Activated CD8-positive, alpha-beta T cell treated with anti-CD3 and anti-CD28 coated beads, Interleukin-2, amount 10 ng/mL, durations not matched to agents 7 days and 5 days (primary cell): ENCODE measurements at regions not wholly inside any gene's neighbourhood (a gene's known extent, or its start where the extent isn't known, plus 50 kb on each side); places are given as distances from the start of the nearest gene placed in this dataset.

Experiments used
- ATAC-seq: fragments of 150-1000 bp; cut with Tn5 transposase; one replicate; pipeline ENCODE4 v1.10.0; 2021; ENCODE audit warnings: moderate library complexity
- CTCF ChIA-PET: fragments of 350-600 bp; sonication (Branson Sonifier 250); formaldehyde crosslinking; loops from one replicate; lab custom pipeline; 2021; ENCODE audit warnings: antibody characterized with exemption; lab: Charles Lee
- POLR2A ChIA-PET: fragments of 350-600 bp; sonication (Branson Sonifier 250); formaldehyde crosslinking; loops from one replicate; lab custom pipeline; 2021; ENCODE audit warnings: antibody characterized with exemption; lab: Charles Lee
- DNase-seq: peaks from one replicate; pipeline ENCODE4 v3.0.0-alpha.2; 2020
- H3K27ac Mint-ChIP-seq: one replicate; pipeline ENCODE4 v1.8.0; 2021; ENCODE audit warnings: mild to moderate bottlenecking, mixed read lengths
- H3K27me3 Mint-ChIP-seq: one replicate; pipeline ENCODE4 v1.8.0; 2021; ENCODE audit warnings: low read depth, mixed read lengths
- H3K36me3 Mint-ChIP-seq: one replicate; pipeline ENCODE4 v1.8.0; 2021; ENCODE audit warnings: low read depth, mixed read lengths
- H3K4me1 Mint-ChIP-seq: one replicate; pipeline ENCODE4 v1.8.0; 2021; ENCODE audit warnings: low read depth, mixed read lengths
- H3K4me3 Mint-ChIP-seq: one replicate; pipeline ENCODE4 v1.8.0; 2021; ENCODE audit warnings: mild to moderate bottlenecking, mixed read lengths
- H3K9me3 Mint-ChIP-seq: one replicate; pipeline ENCODE4 v1.8.0; 2022; ENCODE audit warnings: mixed read lengths; ENCODE audit not compliant: insufficient read depth

GRCh38 chr3:88784925-88785324, 322.5 kb upstream of the EPHA3 start:
- Mint-ChIP-seq H3K4me3 (no peak overlapping the region), H3K27me3 (no peaks in the 10 kb centered on the region), H3K27ac (no peak overlapping the region), H3K4me1 (no peaks in the 10 kb centered on the region), H3K9me3 (no peaks in the 10 kb centered on the region), H3K36me3 (no peaks in the 10 kb centered on the region)
- ATAC-seq (no peak), DNase-seq (no peak)
- ChIA-PET CTCF (no interaction called here), POLR2A (no interaction called here)

- H3K27me3 Mint-ChIP-seq = no peaks in the 10 kb centered on the region
- no peaks in the 10 kb centered on the region for H3K4me1 Mint-ChIP-seq
- no peak overlapping the region for H3K27ac Mint-ChIP-seq
- ChIA-PET POLR2A (no interaction called here), CTCF (no interaction called here)
- H3K36me3 Mint-ChIP-seq = no peaks in the 10 kb centered on the region
- no peak for DNase-seq
- ATAC-seq = no peak
- no peak overlapping the region for H3K4me3 Mint-ChIP-seq
- no peaks in the 10 kb centered on the region for H3K9me3 Mint-ChIP-seq
Observed at GRCh38 chr3:88785841-88786240, 321.6 kb upstream of the EPHA3 start.

- Mint-ChIP-seq H3K27ac (no peak overlapping the region), H3K4me3 (no peak overlapping the region), H3K9me3 (peaks cover 25% of the 10 kb centered on the region), H3K4me1 (no peaks in the 10 kb centered on the region), H3K36me3 (no peaks in the 10 kb centered on the region), H3K27me3 (no peaks in the 10 kb centered on the region)
- CTCF ChIA-PET = no interaction called here
- ATAC-seq (no peak), DNase-seq (no peak)
- POLR2A ChIA-PET = interaction anchor here (0.6 kb wide), 1 partner anchor 406 kb away, joined by 6 read pairs; no protein-coding TSS in a partner anchor
Observed at GRCh38 chr3:88795503-88795902, 311.9 kb upstream of the EPHA3 start.

GRCh38 chr3:88807491-88808105, 299.8 kb upstream of the EPHA3 start:
- Mint-ChIP-seq H3K9me3 (peaks cover 3% of the 10 kb centered on the region), H3K4me3 (no peak overlapping the region), H3K4me1 (no peaks in the 10 kb centered on the region), H3K27ac (no peak overlapping the region), H3K36me3 (no peaks in the 10 kb centered on the region), H3K27me3 (no peaks in the 10 kb centered on the region)
- ATAC-seq (no peak), DNase-seq (no peak)
- ChIA-PET POLR2A (no interaction called here), CTCF (no interaction called here)

- POLR2A ChIA-PET = no interaction called here
- no peaks in the 10 kb centered on the region for H3K9me3 Mint-ChIP-seq
Observed at GRCh38 chr3:88809993-88810392, 297.4 kb upstream of the EPHA3 start.

GRCh38 chr3:88810455-88810854, 297.0 kb upstream of the EPHA3 start:
- no peaks in the 10 kb centered on the region for H3K4me1 Mint-ChIP-seq
- ATAC-seq (no peak), DNase-seq (no peak)
- H3K4me3 Mint-ChIP-seq = no peak overlapping the region
- ChIA-PET CTCF (no interaction called here), POLR2A (no interaction called here)
- no peak overlapping the region for H3K27ac Mint-ChIP-seq
- H3K27me3 Mint-ChIP-seq = no peaks in the 10 kb centered on the region
- no peaks in the 10 kb centered on the region for H3K9me3 Mint-ChIP-seq
- no peaks in the 10 kb centered on the region for H3K36me3 Mint-ChIP-seq

More at GRCh38 chr3:88809993-88810392, 297.4 kb upstream of the EPHA3 start:
- CTCF ChIA-PET = no interaction called here
- Mint-ChIP-seq H3K4me1 (no peaks in the 10 kb centered on the region), H3K27me3 (no peaks in the 10 kb centered on the region), H3K4me3 (no peak overlapping the region), H3K27ac (no peak overlapping the region), H3K36me3 (no peaks in the 10 kb centered on the region)
- ATAC-seq (no peak), DNase-seq (no peak)

- ChIA-PET POLR2A (no interaction called here), CTCF (no interaction called here)
- ATAC-seq (no peak), DNase-seq (no peak)
- H3K27ac Mint-ChIP-seq = no peak overlapping the region
- no peaks in the 10 kb centered on the region for H3K27me3 Mint-ChIP-seq
- no peak overlapping the region for H3K4me3 Mint-ChIP-seq
- H3K9me3 Mint-ChIP-seq = no peaks in the 10 kb centered on the region
- no peaks in the 10 kb centered on the region for H3K4me1 Mint-ChIP-seq
- H3K36me3 Mint-ChIP-seq = no peaks in the 10 kb centered on the region
Observed at GRCh38 chr3:88811096-88811495, 296.3 kb upstream of the EPHA3 start.

- Mint-ChIP-seq H3K27ac (no peak overlapping the region), H3K27me3 (no peaks in the 10 kb centered on the region), H3K4me1 (no peaks in the 10 kb centered on the region), H3K36me3 (no peaks in the 10 kb centered on the region), H3K9me3 (no peaks in the 10 kb centered on the region), H3K4me3 (no peak overlapping the region)
- ChIA-PET CTCF (no interaction called here), POLR2A (no interaction called here)
- DNase-seq (no peak), ATAC-seq (no peak)
Observed at GRCh38 chr3:88812576-88812975, 294.8 kb upstream of the EPHA3 start.

- DNase-seq (no peak), ATAC-seq (no peak)
- Mint-ChIP-seq H3K4me1 (no peaks in the 10 kb centered on the region), H3K27ac (no peak overlapping the region), H3K4me3 (no peak overlapping the region), H3K36me3 (no peaks in the 10 kb centered on the region), H3K9me3 (no peaks in the 10 kb centered on the region), H3K27me3 (no peaks in the 10 kb centered on the region)
- ChIA-PET CTCF (no interaction called here), POLR2A (no interaction called here)
Observed at GRCh38 chr3:88816445-88816844, 291.0 kb upstream of the EPHA3 start.

GRCh38 chr3:88824666-88825564, 282.5 kb upstream of the EPHA3 start:
- no peaks in the 10 kb centered on the region for H3K27me3 Mint-ChIP-seq
- H3K36me3 Mint-ChIP-seq = no peaks in the 10 kb centered on the region
- H3K4me1 Mint-ChIP-seq = no peaks in the 10 kb centered on the region
- CTCF ChIA-PET = no interaction called here
- no peak for ATAC-seq
- H3K4me3 Mint-ChIP-seq = no peak overlapping the region
- no peak overlapping the region for H3K27ac Mint-ChIP-seq
- no peak for DNase-seq
- H3K9me3 Mint-ChIP-seq = peaks cover 10% of the 10 kb centered on the region
- POLR2A ChIA-PET = no interaction called here

GRCh38 chr3:88828466-88828865, 279.0 kb upstream of the EPHA3 start:
- POLR2A ChIA-PET = no interaction called here
- no peaks in the 10 kb centered on the region for H3K4me1 Mint-ChIP-seq

GRCh38 chr3:88852606-88853005, 254.8 kb upstream of the EPHA3 start:
- no peak for DNase-seq
- ChIA-PET POLR2A (no interaction called here), CTCF (no interaction called here)
- no peak for ATAC-seq
- Mint-ChIP-seq H3K27me3 (no peaks in the 10 kb centered on the region), H3K36me3 (no peaks in the 10 kb centered on the region), H3K9me3 (no peaks in the 10 kb centered on the region), H3K4me3 (no peak overlapping the region), H3K27ac (no peak overlapping the region), H3K4me1 (no peaks in the 10 kb centered on the region)

More at GRCh38 chr3:88828466-88828865, 279.0 kb upstream of the EPHA3 start:
- ATAC-seq (no peak), DNase-seq (no peak)
- H3K27ac Mint-ChIP-seq = no peak overlapping the region
- H3K4me3 Mint-ChIP-seq = no peak overlapping the region
- no peaks in the 10 kb centered on the region for H3K27me3 Mint-ChIP-seq
- H3K36me3 Mint-ChIP-seq = no peaks in the 10 kb centered on the region
- CTCF ChIA-PET = no interaction called here
- peaks cover 3% of the 10 kb centered on the region for H3K9me3 Mint-ChIP-seq
